Panc1 (cell line): ENCODE measurements at regions not wholly inside any gene's neighbourhood (a gene's known extent, or its start where the extent isn't known, plus 50 kb on each side); places are given as distances from the start of the nearest gene placed in this dataset.

Experiments used
- ATAC-seq: fragments of 200-7000 bp; cut with Tn5 transposase; 2 replicates; pipeline ENCODE4 v1.9.1; 2020; ENCODE audit warnings: mild to moderate bottlenecking, moderate library complexity
- BruUV-seq: library from RNA; stranded (reverse); fragments of 400-500 nt; replicated peaks from 2 replicates; lab custom pipeline; 2021; lab: Mats Ljungman, UMichigan
- CTCF ChIA-PET: fragments of 300-600 bp; sonication (Branson Sonifier 250); formaldehyde crosslinking; loops from one replicate; lab custom pipeline; 2022; ENCODE audit warnings: antibody characterized with exemption; lab: Charles Lee
- POLR2A ChIA-PET: fragments of 300-600 bp; sonication (Branson Sonifier 250); formaldehyde crosslinking; loops from one replicate; lab custom pipeline; 2022; ENCODE audit warnings: antibody characterized with exemption; lab: Charles Lee
- DNase-seq: peaks from one replicate; pipeline ENCODE4 v3.0.0-alpha.2; 2010; ENCODE audit warnings: low read depth, low spot score
- H3K27ac ChIP-seq: 2 replicates; pipeline ENCODE4 v1.5.1; 2011; ENCODE audit warnings: mild to moderate bottlenecking, low read length, inconsistent platforms
- H3K27me3 ChIP-seq: fragments of 200-500 bp; sonication (Bioruptor generic); 2 replicates; pipeline ENCODE4 v1.6.0; 2014; ENCODE audit warnings: low read length, inconsistent platforms; ENCODE audit not compliant: control insufficient read depth, insufficient read depth
- H3K36me3 ChIP-seq: fragments of 200-500 bp; sonication (Bioruptor generic); 2 replicates; pipeline ENCODE4 v1.5.1; 2014; ENCODE audit warnings: inconsistent platforms, mild to moderate bottlenecking, low read length, moderate library complexity; ENCODE audit not compliant: control insufficient read depth, insufficient read depth
- H3K4me1 ChIP-seq: 2 replicates; pipeline ENCODE4 v1.5.1; 2011; ENCODE audit warnings: inconsistent platforms, mild to moderate bottlenecking, low read length, moderate library complexity; ENCODE audit not compliant: control insufficient read depth, insufficient read depth
- H3K4me3 ChIP-seq, 2 experiments: 2 replicates each; pipeline ENCODE4 v1.5.1; 2011 to 2012; ENCODE audit warnings: low read depth in 2 of 2, low read length in 2 of 2, mild to moderate bottlenecking in 2 of 2, inconsistent platforms in 1 of 2, moderate library complexity in 1 of 2
- H3K9me3 ChIP-seq: fragments of 200-500 bp; sonication (Bioruptor generic); 2 replicates; pipeline ENCODE4 v1.5.1; 2014; ENCODE audit warnings: low read depth, mild to moderate bottlenecking, inconsistent platforms, low read length, moderate library complexity; ENCODE audit not compliant: control insufficient read depth, insufficient read depth
- CTCF ChIP-seq: fragments of 450-650 bp; IDR thresholded peaks from 2 replicates; pipeline ENCODE4 v1.5.1; 2017; ENCODE audit warnings: mild to moderate bottlenecking
- POLR2AphosphoS5 ChIP-seq: IDR thresholded peaks from 2 replicates; pipeline ENCODE4 v1.6.1; 2012; ENCODE audit warnings: mild to moderate bottlenecking, low read depth, low read length, moderate library complexity
- SIN3A ChIP-seq: IDR thresholded peaks from 2 replicates; pipeline ENCODE4 v1.6.1; 2012; ENCODE audit warnings: low read depth, mild to moderate bottlenecking, low read length, moderate library complexity, borderline replicate concordance; ENCODE audit not compliant: insufficient read depth
- TCF7L2 ChIP-seq: IDR thresholded peaks from 2 replicates; pipeline ENCODE4 v1.6.1; 2011; ENCODE audit warnings: mild to moderate bottlenecking, low read depth, low read length, inconsistent platforms
- in situ Hi-C: cut with HindIII; loops from 2 replicates; pipeline ENCODE4 v1.10.0; 2016; ENCODE audit warnings: low sequenced_read_pairs, low pct_unique_long_range_greater_than_20kb
- intact Hi-C: fragments of 100-400 bp; cut with micrococcal nuclease; formaldehyde crosslinking; loops from one replicate; pipeline ENCODE4 v1.10.0; 2022; ENCODE audit not compliant: unreplicated experiment
- TF ChIP-seq, protein P1 (sequence below), 2 experiments: IDR thresholded peaks; 2 replicates each; pipeline ENCODE4 v1.6.1; 2011 to 2012; ENCODE audit warnings: low read depth in 2 of 2, control low read depth in 1 of 2, low read length in 1 of 2, mild to moderate bottlenecking in 1 of 2, moderate library complexity in 1 of 2; ENCODE audit not compliant: insufficient read depth in 1 of 2

DNA sequence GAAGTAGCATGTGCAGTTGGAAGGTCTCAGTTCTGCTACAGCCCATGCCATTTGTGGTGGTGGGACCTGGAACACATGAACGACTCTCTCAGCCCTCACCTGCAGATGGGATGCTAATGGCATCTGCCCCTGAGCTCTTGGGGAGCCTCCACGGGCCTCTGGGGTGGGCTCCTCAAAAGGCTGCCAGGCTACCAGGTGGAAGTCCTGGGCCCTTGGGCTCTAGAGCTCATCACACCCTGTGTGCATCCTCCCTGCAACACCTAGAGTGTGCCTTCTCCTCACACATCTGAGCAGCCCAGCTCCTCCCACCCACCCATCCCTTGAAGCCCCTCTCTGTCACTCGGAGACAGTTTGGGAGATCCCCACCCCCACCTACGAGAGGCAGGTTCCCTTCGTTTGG is 231.8 kb upstream of the MYT1L start:
- no TSS peak for BruUV-seq
- Histone ChIP-seq H3K4me1 (no peaks in the 10 kb centered on the region), H3K27ac (no peak overlapping the region), H3K27me3 (no peaks in the 10 kb centered on the region; the same call in 1 of the 2 replicates), H3K9me3 (no peaks in the 10 kb centered on the region), H3K4me3 (no peak overlapping the region), H3K36me3 (no peaks in the 10 kb centered on the region)
- in situ Hi-C loops: no loop called here
- POLR2A ChIA-PET: no interaction called here
- DNase-seq: no peak
- intact Hi-C loops: no loop called here
- CTCF ChIA-PET: no interaction called here
- TF ChIP-seq POLR2AphosphoS5 (no peak), CTCF (no peak), SIN3A (no peak), TCF7L2 (no peak)
- TF ChIP-seq, protein P1, sequence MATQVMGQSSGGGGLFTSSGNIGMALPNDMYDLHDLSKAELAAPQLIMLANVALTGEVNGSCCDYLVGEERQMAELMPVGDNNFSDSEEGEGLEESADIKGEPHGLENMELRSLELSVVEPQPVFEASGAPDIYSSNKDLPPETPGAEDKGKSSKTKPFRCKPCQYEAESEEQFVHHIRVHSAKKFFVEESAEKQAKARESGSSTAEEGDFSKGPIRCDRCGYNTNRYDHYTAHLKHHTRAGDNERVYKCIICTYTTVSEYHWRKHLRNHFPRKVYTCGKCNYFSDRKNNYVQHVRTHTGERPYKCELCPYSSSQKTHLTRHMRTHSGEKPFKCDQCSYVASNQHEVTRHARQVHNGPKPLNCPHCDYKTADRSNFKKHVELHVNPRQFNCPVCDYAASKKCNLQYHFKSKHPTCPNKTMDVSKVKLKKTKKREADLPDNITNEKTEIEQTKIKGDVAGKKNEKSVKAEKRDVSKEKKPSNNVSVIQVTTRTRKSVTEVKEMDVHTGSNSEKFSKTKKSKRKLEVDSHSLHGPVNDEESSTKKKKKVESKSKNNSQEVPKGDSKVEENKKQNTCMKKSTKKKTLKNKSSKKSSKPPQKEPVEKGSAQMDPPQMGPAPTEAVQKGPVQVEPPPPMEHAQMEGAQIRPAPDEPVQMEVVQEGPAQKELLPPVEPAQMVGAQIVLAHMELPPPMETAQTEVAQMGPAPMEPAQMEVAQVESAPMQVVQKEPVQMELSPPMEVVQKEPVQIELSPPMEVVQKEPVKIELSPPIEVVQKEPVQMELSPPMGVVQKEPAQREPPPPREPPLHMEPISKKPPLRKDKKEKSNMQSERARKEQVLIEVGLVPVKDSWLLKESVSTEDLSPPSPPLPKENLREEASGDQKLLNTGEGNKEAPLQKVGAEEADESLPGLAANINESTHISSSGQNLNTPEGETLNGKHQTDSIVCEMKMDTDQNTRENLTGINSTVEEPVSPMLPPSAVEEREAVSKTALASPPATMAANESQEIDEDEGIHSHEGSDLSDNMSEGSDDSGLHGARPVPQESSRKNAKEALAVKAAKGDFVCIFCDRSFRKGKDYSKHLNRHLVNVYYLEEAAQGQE (IDR thresholded peaks at IDR 0.05; ENCODE audit: insufficient read depth in 1 of 2, low read depth in 2 of 2, low read length in 1 of 2): no peak
- ATAC-seq: no peak

DNA sequence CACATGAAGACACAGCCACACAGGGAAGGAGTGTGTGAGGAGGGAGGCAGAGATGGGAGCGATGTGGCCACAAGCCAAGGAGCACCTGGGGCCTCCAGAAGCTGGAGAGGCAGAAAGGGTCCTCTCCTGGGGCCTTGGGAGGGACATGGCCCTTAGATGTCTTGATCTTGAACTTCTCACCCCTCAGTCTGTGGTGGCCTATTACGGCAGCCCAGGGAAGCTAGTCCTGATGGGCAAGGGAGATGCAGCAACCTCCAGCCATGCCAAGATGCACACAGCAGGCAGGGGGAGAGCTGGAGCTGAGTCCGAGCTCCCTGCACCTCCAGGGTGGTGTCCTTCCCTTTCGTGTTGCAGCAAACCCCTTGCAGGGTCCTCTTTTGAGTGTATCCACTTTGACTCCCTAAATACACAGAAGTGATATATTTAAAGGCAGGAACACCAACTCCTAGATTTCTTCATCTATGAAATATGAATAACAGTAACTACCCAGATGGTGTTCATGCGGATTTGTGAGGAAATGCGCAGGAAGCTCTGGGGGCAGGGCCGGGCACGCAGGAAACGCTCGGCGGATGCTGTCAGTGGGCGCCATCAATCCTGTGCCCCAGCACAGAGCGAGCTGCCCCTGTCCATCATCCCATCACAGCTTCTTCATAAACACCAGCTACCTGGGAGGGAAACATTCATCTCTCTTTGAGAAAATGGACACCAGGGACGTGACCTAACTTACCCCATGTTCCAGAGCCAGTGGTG is 230.4 kb upstream of the MYT1L start:
- DNase-seq (no peak), ATAC-seq (no peak)
- intact Hi-C loops: no loop called here
- in situ Hi-C loops: no loop called here
- H3K4me3 ChIP-seq: no peak overlapping the region
- no peaks in the 10 kb centered on the region for H3K4me1 ChIP-seq
- no peaks in the 10 kb centered on the region for H3K36me3 ChIP-seq
- H3K27ac ChIP-seq: no peak overlapping the region
- H3K9me3 ChIP-seq: no peaks in the 10 kb centered on the region
- no peak for TF ChIP-seq POLR2AphosphoS5
- TF ChIP-seq, protein P1 (IDR thresholded peaks at IDR 0.05; ENCODE audit: insufficient read depth in 1 of 2, low read depth in 2 of 2, low read length in 1 of 2): no peak
- TF ChIP-seq SIN3A: no peak
- TF ChIP-seq CTCF: no peak
- TF ChIP-seq TCF7L2: no peak
- ChIA-PET CTCF (no interaction called here), POLR2A (interaction anchor here (0.6 kb wide), 1 partner anchor 38 kb away, joined by 3 read pairs; no protein-coding TSS in a partner anchor)
- H3K27me3 ChIP-seq: no peaks in the 10 kb centered on the region; the same call in 1 of the 2 replicates
- no TSS peak for BruUV-seq
